Fibroblast of skin of scalp (primary cell): ENCODE measurements at regions not wholly inside any gene's neighbourhood (a gene's known extent, or its start where the extent isn't known, plus 50 kb on each side); places are given as distances from the start of the nearest gene placed in this dataset.

Source experiments
- DNase-seq: peaks from one replicate; pipeline ENCODE4 v3.0.0-alpha.2; 2013

GRCh38 chr1:186550832-186551231, 89.9 kb upstream of the PDC start:
- no peak for DNase-seq

DNA sequence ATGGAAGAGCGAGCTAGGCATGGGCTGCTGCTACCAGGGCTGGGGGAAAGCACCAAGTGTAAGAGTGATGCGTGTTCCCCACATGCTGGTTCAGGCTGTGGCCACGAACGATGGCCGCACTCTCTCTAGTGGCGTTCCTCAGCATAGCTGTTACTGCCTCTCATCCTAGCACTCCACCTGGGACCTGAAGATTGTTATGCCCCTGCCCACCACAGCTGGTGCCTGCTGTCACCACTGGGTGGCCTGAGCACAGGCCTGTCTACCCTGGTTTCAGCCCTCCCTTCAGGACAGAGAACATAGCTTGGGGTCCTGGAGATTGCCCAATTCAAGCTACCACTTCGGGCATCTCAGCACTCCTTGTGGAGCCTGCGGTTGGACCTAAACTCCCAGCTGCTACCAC, 80.1 kb upstream of the PDC start:
- no peak for DNase-seq

DNA sequence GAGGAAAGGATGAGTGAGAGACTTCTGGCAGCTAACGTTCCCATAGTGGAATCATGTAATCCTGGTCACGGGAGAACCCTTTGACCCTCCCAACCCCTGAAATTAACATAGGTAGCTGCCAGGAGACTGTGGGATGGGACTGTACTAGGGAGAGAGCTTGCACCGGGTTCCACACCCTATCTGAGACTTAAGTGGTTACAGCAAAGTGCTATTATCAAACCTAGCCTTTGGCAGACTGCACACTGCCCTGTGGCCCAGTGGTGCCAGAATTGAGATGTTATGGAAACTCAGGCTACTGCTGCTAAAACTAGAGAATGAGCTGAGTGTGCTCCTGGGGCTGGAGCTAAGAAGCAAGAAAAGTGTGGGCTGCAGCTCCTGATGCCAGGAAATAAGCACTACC, 79.6 kb upstream of the PDC start:
- no peak for DNase-seq

DNA sequence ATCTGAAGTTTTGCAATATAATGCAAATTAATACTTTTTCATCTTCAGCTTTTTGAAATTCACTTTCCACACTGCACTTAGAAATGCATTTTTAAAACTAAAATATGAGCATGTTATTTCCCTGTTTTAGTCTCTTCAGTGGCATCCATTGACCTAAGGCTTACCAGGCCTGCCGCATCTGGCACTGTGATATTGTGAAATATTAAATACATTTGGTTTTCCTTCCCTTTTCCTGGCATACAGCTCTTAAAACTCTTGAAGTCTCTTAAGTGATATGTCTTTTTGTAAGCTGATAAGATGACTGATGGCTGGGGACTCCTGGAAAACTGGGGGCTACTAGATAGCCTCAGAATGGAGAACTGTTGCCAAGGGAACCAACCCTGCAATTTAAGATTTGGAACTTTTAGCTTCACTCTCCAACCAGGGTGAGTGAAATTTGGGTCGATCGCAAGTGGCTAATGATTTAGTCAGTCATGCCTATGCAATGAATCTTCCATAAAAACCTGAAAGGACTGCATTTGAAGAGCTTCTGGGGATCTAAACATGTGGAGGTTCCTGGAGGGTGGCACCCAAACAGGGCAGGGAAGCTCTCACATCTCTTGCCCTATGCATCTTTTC, 75.5 kb upstream of the PDC start:
- DNase-seq: peak; percentile 47

DNA sequence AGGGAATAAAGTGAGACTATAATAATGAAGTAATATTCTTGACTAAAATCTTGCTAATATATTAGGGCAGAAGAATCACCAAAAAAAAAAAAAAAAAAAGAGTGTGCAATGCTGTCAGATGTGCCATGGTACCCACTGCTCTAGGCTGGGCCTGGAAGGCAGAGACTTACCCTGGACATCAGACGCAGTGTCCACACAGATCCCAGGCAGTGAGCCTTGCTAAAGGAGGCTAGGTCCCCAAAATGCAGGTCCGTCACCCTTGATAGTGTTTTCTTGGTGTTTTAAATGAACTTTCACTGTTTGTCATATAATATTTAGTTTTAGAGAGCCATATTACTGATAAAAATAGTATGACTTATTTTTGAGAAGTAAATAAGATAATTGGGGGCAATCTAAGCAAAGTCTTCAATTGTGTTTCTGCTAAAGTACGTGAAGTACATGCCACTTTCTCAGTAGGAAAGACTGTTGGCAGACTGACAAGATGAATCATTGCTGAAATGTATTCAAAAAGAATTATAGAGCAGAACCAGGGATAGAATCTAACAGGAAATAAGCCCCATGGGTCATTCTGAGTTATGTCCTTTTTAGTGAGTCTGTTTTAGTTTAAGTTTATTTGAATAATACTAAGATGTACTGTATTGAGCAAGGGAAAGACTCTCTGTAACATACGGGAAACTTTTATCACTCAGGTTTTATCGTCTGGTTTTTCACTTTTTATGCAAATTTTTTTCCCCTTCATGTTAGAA, 74.6 kb upstream of the PDC start:
- DNase-seq: peak; percentile 98

GRCh38 chr1:186534401-186534800, 73.5 kb upstream of the PDC start:
- no peak for DNase-seq

DNA sequence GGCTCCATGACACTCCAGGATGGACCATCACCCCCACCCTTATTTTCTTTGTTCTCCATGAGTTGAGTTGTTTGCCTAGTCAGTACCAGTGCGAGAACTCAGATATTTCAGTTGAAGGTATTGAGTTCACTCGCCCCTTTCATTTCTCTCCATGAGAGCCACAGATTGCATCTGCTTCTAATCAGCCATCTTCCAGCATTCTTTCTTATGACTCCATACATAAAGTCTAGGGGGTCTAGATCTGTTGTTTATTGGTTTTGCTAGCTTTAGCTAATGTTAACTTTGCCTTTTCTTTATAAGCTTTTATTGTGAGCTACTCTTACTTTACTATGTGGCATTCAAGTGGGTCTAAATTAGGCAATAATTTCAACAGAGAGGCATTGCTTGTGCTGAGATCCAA, 71.6 kb upstream of the PDC start:
- DNase-seq: peak; percentile 77

DNA sequence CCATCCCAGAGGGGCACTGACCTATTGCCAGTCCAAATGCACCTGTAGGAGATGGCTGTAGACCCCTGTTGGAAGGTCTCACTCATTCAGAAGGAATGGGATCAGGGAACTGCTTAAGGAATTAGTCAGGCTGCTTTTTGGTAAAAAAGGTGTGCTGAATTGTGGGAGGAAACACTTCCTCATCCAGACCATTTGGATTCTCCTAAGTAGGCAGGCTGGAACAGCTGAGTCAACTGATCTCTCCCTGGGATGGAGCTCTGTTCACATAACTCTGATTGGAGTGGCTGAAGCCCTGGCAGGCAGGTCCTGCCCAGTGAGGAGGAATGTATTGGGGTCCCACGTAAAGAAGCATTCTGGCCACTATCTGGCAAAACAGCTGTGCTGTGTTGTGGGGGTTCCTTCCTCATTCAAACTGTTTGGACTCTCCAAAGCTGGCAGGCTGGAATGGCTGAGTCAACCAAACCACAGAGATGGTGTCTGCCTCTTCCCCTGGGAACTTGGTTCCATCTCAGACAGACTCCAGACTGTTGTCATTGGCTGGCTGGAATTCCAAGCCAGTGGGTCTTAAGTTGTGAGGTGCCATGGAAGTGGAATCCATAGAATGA, 70.7 kb upstream of the PDC start:
- peak; percentile 96 for DNase-seq

DNA sequence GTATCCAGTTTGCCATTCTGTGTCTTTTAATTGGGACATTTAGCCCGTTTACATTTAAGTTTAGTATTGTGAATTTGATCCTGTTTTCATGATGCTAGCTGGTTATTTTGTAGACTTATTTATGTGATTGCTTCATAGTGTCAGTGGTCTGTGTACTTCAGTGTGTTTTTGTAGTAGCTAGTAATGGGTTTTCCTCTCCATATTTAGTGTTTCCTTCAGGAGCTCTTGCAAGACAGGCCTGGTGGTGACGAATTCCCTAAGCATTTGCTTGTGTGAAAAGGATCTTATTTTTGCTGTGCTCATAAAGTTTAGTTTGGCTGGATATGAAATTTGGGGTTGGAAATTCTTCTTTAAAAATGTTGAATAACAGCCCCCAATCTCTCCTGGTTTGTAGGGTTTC, 69.2 kb upstream of the PDC start:
- DNase-seq: peak; percentile 83

DNA sequence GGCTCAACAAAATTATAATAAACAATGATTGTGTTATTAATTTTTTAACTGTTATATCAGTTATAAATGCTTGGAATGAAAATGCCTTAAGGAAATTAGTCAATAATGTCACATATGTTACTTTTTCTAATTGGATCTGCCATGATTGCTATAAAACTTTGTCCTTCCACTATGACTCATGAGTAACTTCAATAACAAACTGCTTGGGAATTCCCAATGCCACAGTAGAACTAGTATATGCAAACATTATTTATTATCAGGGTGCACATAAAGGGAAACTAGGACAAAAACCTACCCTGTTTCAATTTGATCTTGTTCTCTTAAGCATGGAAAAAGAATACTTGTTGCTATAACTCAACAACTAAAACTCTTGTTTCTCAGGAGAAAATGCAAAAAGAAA, 59.1 kb upstream of the PDC start:
- no peak for DNase-seq

DNA sequence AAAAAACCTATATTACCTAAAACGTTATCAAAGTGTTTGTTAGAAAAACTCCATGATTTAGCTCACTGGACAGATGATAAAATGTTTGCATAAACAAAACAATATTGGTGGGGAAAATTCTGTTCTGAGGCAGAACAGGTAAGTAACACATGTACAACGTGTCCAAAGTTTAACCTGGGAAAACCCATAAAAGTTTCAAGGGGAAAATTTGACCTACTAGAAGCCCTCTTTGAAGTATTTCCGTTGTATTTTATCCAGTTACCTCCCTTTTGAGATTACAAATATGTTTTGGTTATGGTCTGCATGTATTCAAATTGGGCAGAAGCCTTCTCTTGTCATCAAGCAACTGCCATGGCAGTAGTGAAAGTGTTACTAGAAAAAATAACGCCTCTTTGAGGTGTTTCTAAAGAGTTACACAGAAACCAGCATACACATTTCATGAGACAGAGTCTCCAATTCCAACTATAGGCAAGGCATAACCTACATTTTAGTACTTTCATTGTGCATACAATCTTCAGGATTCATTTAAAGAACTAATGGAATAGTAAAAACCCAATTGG, 58.0 kb upstream of the PDC start:
- DNase-seq: no peak

DNA sequence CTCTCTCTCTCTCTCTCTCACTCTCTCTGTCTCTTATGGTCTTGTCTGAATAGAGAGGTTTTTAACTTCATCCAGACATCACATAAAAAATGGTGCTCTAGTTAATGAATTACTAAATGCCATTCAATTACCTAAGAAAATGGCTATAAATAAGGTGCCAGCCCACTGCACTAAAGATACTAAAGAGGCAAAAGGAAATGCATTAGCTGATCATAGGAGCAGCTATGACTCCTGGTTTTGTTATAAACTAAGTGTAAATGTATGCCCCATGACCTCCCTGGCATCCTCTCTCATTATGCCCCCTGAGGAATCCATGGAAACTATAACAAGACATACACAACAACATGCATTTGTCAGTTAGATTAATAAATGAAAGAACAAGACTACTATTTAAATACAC, 57.5 kb upstream of the PDC start:
- DNase-seq: no peak

DNA sequence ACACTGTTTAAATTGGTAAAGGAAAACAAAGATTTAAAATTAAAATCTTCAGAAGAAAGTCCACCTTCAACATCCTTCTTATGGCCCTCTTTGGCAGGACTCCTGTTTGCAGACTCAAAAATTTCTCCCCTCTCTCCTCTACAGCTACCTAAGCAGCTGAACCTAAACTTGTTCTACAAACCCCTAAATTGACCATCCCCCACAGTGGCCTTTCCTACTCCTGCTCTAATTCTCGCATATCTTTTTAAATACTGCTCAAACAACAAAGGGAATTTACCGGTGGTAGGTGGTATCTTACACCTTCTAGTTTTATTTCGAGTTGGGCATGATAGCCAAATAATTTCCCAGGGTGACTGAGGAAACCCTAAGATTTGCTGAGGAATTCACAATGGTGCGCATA, 53.5 kb upstream of the PDC start:
- DNase-seq: no peak

- no peak for DNase-seq
Measured at GRCh38 chr1:186513526-186513925, 52.6 kb upstream of the PDC start.

DNA sequence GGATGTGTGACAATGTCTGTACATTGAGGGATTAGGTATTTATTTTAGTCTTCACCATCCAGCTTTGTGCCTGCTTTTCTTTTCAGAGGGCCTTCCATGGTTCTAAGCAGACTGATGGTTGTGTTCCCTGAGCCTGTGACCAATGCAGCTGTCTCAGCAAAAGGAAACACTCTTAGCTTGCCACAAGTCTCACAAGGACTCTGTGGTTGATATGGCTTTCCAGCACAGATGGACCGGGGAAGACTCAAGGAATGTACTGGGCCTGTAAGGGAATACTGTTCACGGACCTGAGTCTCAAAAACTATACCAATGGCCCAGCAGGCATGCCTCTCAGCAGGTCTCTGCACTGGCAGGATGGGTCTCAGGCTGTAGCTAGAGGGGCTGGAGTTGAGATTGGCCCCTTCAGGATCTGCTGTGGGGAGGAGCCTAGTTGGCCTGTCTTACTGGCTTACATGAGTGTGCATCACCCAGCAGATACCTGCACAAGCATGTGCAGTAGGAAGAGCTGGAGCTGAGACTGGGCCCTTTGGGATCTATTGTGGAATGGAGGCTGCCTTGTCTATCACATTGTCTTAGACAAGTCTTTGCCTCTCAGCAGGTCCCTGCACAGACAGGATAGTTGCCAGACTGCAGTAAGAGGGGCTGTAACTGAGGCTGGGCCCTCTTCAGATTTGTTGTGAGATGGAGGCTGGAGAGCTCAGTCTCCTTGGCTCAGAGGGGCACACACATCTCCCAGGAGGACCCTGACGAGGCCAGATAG, 52.0 kb upstream of the PDC start:
- no peak for DNase-seq

DNA sequence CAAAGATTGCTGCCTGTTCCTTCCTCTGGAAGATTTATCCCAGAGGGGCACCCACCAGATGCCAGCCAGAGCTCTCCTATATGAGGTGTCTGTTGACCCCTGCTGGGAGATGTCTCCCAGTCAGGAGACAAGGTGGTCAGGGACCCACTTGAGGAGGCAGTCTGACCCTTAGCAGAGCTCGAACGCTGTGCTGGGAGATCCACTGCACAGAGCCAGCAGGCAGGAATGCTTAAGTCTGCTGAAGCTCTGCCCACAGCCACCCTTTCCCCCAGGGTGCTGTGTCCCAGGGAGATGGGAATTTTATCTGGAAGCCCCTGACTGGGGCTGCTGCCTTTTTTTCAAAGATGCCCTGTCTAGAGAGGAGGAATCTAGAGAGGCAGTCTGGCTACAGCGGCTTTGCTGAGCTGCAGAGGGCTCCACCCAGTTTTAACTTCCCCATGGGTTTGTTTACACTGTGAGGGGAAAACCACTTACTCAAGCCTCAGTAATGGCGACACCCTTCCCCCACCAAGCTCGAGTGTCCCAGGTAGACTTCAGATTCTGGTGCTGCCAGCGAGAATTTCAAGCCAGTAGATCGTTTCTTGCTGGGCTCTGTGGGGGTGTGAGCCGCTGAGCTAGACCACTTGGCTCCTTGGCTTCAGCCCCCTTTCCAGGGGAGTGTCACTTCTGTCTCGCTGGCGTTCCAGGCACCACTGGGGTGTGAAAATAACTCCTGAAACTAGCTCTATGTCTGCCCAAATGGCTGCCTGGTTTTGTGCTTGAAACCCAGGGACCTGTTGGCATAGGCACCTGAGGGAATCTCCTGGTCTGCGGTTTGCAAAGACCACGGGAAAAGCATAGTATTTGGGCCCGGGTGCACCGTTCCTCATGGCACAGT, 51.1 kb upstream of the PDC start:
- no peak for DNase-seq
